Suprapubic skin (tissue), 4 donors: ENCODE measurements at regions not wholly inside any gene's neighbourhood (a gene's known extent, or its start where the extent isn't known, plus 50 kb on each side); places are given as distances from the start of the nearest gene placed in this dataset.
A peak's percentile ranks its signal among the peaks of the same experiment; 100 is the strongest.

ENCODE experiments used
- DNase-seq, 2 donors: peaks; one replicate each; pipeline ENCODE4 v3.0.0-alpha.2; 2019; ENCODE audit warnings: low spot score in 2 of 2
- H3K27ac ChIP-seq: fragments of 200-600 bp; sonication (generic); one replicate; pipeline ENCODE4 v1.5.1; 2019
- H3K27me3 ChIP-seq: fragments of 200-600 bp; sonication (generic); one replicate; pipeline ENCODE4 v1.5.1; 2019
- H3K36me3 ChIP-seq: fragments of 200-600 bp; sonication (generic); one replicate; pipeline ENCODE4 v1.5.1; 2019
- H3K4me1 ChIP-seq: fragments of 200-600 bp; sonication (generic); one replicate; pipeline ENCODE4 v1.5.1; 2019
- H3K4me3 ChIP-seq: fragments of 200-600 bp; sonication (generic); one replicate; pipeline ENCODE4 v1.5.1; 2019; ENCODE audit warnings: mild to moderate bottlenecking
- H3K9me3 ChIP-seq: fragments of 200-600 bp; sonication (generic); one replicate; pipeline ENCODE4 v1.5.1; 2019
- EP300 ChIP-seq: sonication (generic); formaldehyde crosslinking; IDR thresholded peaks from one replicate; pipeline ENCODE4 v1.6.1; 2017; ENCODE audit warnings: antibody characterized with exemption
- POLR2A ChIP-seq, 2 donors: fragments of 450-650 bp; IDR thresholded peaks; one replicate each; pipeline ENCODE4 v1.6.1; 2017; ENCODE audit warnings: antibody characterized with exemption in 2 of 2, mild to moderate bottlenecking in 2 of 2, moderate library complexity in 2 of 2
- POLR2AphosphoS5 ChIP-seq, 3 donors: sonication (generic); formaldehyde crosslinking; IDR thresholded peaks; one replicate each; pipeline ENCODE4 v1.6.1; 2017; ENCODE audit warnings: antibody characterized with exemption in 3 of 3
- WGBS: methylation state at CpG from one replicate; pipeline ENCODE4 v1.1.5; 2018; 5-methylcytosine and 5-hydroxymethylcytosine counted together
- TF ChIP-seq, protein P1 (sequence below), 2 donors: fragments of 200-600 bp in 1 of 2; fragments of 450-650 bp in 1 of 2; sonication (generic) in 1 of 2; IDR thresholded peaks; one replicate each; pipeline ENCODE4 v1.5.1; 2016 to 2019; ENCODE audit warnings: antibody characterized with exemption in 2 of 2, mild to moderate bottlenecking in 1 of 2, moderate library complexity in 1 of 2

DNA sequence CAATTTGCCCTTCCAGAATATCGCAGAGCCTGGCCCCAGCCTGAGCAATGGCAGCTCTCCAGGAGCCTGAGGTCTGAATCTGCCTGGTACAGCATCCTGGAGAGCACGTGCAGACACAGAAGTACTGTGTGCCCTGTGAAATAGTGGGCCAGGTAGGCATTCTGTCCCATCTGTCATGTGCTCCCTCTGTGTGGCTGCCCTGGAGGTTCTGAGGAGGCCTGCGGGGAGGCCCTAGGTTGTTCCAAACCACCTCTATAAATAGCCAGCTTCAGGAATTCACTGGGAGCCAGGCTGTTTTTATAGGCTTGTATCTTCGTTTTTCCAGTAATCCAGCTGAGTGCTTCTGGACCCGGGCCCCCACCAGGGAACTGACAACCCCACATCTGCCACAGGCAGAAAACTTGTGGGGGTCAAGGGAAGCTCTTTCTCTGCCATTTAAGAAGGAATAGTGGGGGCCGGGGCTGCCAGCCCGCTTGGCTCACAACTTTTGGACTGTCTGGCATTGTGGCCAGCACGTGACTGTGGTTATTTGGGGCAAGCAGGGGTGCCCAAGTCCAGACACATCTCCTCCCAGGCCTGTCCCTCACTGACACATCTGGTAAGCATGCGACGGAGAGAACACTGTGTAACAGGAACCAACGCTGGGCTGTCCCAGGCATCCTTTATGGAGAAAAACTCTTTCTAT is 356.3 kb upstream of the TNRC6C start:
- WGBS = 47% methylated on average over 9 of the region's 11 CpGs
- TF ChIP-seq POLR2A (IDR thresholded peaks at IDR 0.05) (no peak), POLR2AphosphoS5 (IDR thresholded peaks at IDR 0.05) (peak in 2 of 3 donors; percentile 11 to 53), EP300 (peak; percentile 47)
- TF ChIP-seq, protein P1, sequence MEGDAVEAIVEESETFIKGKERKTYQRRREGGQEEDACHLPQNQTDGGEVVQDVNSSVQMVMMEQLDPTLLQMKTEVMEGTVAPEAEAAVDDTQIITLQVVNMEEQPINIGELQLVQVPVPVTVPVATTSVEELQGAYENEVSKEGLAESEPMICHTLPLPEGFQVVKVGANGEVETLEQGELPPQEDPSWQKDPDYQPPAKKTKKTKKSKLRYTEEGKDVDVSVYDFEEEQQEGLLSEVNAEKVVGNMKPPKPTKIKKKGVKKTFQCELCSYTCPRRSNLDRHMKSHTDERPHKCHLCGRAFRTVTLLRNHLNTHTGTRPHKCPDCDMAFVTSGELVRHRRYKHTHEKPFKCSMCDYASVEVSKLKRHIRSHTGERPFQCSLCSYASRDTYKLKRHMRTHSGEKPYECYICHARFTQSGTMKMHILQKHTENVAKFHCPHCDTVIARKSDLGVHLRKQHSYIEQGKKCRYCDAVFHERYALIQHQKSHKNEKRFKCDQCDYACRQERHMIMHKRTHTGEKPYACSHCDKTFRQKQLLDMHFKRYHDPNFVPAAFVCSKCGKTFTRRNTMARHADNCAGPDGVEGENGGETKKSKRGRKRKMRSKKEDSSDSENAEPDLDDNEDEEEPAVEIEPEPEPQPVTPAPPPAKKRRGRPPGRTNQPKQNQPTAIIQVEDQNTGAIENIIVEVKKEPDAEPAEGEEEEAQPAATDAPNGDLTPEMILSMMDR (IDR thresholded peaks at IDR 0.05) = no peak
- Histone ChIP-seq H3K27ac (peak overlapping the region; percentile 87), H3K36me3 (no peaks in the 10 kb centered on the region), H3K27me3 (no peaks in the 10 kb centered on the region), H3K4me1 (peaks cover 26% of the 10 kb centered on the region), H3K4me3 (no peak overlapping the region), H3K9me3 (no peaks in the 10 kb centered on the region)
- DNase-seq = peak; percentile 75 to 85

GRCh38 chr17:77602883-77603640 is 355.4 kb upstream of the TNRC6C start:
- Histone ChIP-seq H3K4me1 (peaks cover 26% of the 10 kb centered on the region), H3K36me3 (no peaks in the 10 kb centered on the region), H3K4me3 (no peak overlapping the region), H3K27ac (peak overlapping the region; percentile 87), H3K27me3 (no peaks in the 10 kb centered on the region), H3K9me3 (no peaks in the 10 kb centered on the region)
- no peak for TF ChIP-seq EP300
- TF ChIP-seq, protein P1 (IDR thresholded peaks at IDR 0.05) = no peak
- TF ChIP-seq POLR2A (IDR thresholded peaks at IDR 0.05) = no peak
- TF ChIP-seq POLR2AphosphoS5 (IDR thresholded peaks at IDR 0.05) = no peak
- WGBS = 80% methylated on average over 22 of the region's 24 CpGs
- DNase-seq = peak in 1 of 2 donors; percentile 78

DNA sequence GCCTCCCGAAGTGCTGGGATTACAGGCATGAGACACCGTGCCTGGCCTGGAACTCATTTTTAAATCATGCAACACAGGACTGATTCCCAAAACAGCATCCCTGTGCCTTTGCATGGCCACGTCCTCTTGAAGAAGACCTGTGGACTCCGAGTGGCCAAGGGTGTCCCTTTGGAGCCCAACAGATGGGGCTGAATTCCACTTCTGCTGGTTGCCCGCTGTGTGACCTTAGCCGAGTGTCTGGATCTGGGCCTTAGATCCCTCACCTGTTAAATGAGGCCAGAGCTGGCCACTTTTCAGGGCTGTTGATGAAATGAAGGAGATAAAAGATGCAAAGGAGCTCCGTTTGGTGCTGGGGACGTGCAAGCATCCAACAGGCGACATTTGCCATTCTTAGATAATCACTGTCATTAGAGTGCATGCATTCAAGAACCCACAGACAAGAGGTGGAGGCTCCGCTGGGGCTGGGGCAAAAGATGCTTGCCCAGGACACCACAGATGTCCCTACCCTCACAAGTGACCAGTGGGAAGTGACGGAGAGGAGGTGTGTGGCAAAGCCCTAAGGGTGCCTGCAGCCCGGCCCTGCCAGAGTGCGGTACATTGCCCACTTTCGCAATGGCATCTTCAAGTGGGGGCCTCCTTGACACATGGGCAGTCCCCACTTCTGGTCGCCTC is 354.1 kb upstream of the TNRC6C start:
- 92% methylated on average over 13 of the region's 15 CpGs for WGBS
- Histone ChIP-seq H3K27ac (no peak overlapping the region), H3K9me3 (no peaks in the 10 kb centered on the region), H3K36me3 (no peaks in the 10 kb centered on the region), H3K4me3 (no peak overlapping the region), H3K27me3 (peaks cover 4% of the 10 kb centered on the region), H3K4me1 (peaks cover 26% of the 10 kb centered on the region)
- peak in 1 of 2 donors; percentile 54 for DNase-seq
- TF ChIP-seq, protein P1 (IDR thresholded peaks at IDR 0.05) = no peak
- TF ChIP-seq POLR2AphosphoS5 (IDR thresholded peaks at IDR 0.05) (no peak), POLR2A (IDR thresholded peaks at IDR 0.05) (no peak)

- WGBS = 96% methylated on average over 3 of the region's 3 CpGs
- no peak for DNase-seq
- TF ChIP-seq EP300 = no peak
- TF ChIP-seq, protein P1 (IDR thresholded peaks at IDR 0.05) = no peak
- no peak for TF ChIP-seq POLR2AphosphoS5 (IDR thresholded peaks at IDR 0.05)
- no peak for TF ChIP-seq POLR2A (IDR thresholded peaks at IDR 0.05)
- Histone ChIP-seq H3K4me1 (peaks cover 32% of the 10 kb centered on the region), H3K27me3 (peaks cover 6% of the 10 kb centered on the region), H3K27ac (no peak overlapping the region), H3K4me3 (no peak overlapping the region), H3K36me3 (no peaks in the 10 kb centered on the region), H3K9me3 (no peaks in the 10 kb centered on the region)
These were observed 353.6 kb upstream of the TNRC6C start for GRCh38 chr17:77604973-77605313.
